Bronchial epithelial cell (primary cell): ENCODE measurements at regions not wholly inside any gene's neighbourhood (a gene's known extent, or its start where the extent isn't known, plus 50 kb on each side); places are given as distances from the start of the nearest gene placed in this dataset.

Source experiments
- DNase-seq: peaks from one replicate; pipeline ENCODE4 v3.0.0-alpha.2; 2010; ENCODE audit warnings: low read depth
- FAIRE-seq: peaks from 2 replicates; lab custom pipeline; 2011; peaks lifted over from hg19 to GRCh38; lab: Jason Lieb, UNC
- H3K27me3 ChIP-seq: 2 replicates; pipeline ENCODE4 v1.5.1; 2011; ENCODE audit warnings: low read length; ENCODE audit not compliant: control insufficient read depth, insufficient read depth
- H3K36me3 ChIP-seq: 2 replicates; pipeline ENCODE4 v1.5.1; 2011; ENCODE audit warnings: low read length; ENCODE audit not compliant: control insufficient read depth, insufficient read depth
- H3K4me3 ChIP-seq: 2 replicates; pipeline ENCODE4 v1.5.1; 2011; ENCODE audit warnings: mild to moderate bottlenecking, low read depth, low read length, control low read depth
- TF ChIP-seq, protein P1 (sequence below): IDR thresholded peaks from 2 replicates; pipeline ENCODE4 v1.5.1; 2011; ENCODE audit warnings: mild to moderate bottlenecking, moderate library complexity, low read length, control low read depth, inconsistent platforms; ENCODE audit not compliant: insufficient read depth, severe bottlenecking

DNA sequence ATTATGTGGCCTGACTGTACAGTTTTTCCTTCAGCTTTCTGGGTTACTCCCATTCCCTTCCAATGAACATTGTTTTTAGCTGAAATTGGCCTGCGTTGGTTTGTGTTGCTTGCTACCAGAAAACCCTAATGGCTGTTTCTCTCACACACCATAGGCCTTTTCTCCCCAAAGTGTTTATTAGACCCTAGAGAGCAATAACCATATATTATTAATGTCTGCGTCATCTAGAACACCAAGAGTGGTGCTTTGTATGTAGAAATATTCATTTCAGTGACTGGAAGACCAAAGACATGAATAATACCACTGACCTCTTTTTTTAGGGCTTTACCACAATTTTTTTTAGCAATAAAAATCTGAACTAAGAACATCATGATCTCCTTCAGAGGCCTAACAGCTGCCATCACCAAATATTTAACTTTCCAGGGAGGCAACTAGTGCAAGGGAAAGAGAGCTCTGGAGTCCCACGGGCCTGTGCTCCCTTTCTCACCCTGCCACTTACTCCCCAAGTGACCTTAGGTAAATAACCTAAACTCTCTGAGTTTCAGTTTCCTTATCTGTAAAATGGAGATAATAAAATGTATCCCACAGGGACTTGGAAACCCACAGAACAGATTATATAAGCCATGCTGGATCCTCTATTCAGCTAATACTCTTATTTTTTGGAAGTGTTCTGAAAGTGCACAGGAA lies 201.9 kb upstream of the ISL1 start:
- no peaks in the 10 kb centered on the region for H3K36me3 ChIP-seq
- TF ChIP-seq, protein P1, sequence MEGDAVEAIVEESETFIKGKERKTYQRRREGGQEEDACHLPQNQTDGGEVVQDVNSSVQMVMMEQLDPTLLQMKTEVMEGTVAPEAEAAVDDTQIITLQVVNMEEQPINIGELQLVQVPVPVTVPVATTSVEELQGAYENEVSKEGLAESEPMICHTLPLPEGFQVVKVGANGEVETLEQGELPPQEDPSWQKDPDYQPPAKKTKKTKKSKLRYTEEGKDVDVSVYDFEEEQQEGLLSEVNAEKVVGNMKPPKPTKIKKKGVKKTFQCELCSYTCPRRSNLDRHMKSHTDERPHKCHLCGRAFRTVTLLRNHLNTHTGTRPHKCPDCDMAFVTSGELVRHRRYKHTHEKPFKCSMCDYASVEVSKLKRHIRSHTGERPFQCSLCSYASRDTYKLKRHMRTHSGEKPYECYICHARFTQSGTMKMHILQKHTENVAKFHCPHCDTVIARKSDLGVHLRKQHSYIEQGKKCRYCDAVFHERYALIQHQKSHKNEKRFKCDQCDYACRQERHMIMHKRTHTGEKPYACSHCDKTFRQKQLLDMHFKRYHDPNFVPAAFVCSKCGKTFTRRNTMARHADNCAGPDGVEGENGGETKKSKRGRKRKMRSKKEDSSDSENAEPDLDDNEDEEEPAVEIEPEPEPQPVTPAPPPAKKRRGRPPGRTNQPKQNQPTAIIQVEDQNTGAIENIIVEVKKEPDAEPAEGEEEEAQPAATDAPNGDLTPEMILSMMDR = no peak
- FAIRE-seq (no peak), DNase-seq (no peak)
- no peak overlapping the region for H3K4me3 ChIP-seq
- H3K27me3 ChIP-seq = no peaks in the 10 kb centered on the region

DNA sequence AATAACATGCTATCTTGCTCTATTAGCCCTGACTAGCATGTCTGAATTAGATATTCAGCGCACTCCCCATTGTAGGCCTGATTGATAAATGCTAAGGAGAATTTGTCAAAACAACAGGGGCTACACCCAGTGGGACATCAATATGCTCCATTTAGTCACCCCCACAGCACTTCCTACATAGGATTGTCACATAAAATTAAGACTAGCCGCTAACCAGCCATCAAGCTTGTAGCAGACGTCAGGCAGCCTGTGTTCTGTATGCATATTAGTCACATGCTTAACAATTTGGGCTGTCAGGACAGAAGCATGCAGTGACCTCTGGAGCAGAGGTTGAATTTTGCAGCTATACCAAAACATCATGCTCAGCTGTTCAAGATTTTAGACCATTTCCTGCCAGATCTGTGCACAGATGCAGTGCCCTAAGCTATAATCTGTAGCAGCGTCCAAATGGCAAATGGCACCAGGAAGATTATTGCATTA lies 197.4 kb upstream of the ISL1 start:
- TF ChIP-seq, protein P1 = no peak
- Histone ChIP-seq H3K36me3 (no peaks in the 10 kb centered on the region), H3K4me3 (no peak overlapping the region), H3K27me3 (no peaks in the 10 kb centered on the region)
- DNase-seq (no peak), FAIRE-seq (no peak)

DNA sequence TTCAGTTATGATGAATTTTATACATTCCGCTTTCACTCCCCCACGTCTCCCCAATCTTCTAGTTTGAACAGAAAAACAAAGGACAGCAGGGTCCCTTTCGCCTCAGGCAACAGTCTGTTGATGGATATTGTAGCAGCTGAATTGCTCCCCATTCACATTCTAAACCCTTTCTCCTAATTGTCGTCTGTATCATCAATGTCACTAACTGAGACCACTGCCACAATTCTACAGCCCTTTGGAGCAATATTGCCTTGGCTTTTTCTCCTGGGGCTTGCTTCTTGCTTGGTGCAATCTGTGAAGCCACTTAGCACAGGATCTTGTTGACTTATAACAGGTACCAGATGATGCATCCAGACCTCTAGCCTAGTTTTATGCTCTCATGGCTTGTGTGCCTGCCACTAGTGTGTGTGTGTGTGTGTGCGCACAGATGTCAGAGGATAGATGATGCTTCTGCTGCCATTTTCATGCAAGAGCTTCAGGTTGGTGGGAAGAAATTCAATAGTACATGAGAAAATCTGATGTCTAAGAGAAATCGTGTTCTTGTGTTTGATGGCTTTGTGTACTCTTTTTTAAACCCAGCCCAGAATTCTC lies 195.2 kb upstream of the ISL1 start:
- DNase-seq (no peak), FAIRE-seq (no peak)
- Histone ChIP-seq H3K36me3 (no peaks in the 10 kb centered on the region), H3K4me3 (no peak overlapping the region), H3K27me3 (no peaks in the 10 kb centered on the region)
- TF ChIP-seq, protein P1 = no peak

DNA sequence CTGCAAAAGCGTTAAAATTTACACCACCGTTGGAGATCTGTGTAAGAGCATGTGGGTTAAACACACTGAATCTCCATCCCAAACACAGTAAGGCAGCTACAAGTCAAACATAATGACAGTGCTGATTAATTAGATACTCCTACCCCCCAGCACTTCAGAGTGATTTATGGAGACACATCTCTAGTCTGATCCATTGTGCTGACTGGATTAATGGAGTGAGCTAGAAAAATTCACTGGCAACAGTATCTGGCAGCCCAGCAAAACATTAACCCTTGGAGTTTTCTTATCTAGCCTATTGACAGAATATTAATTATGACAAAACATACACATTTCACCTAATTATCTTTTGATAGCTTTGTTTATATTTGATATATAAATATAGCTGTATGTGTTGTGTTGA lies 188.6 kb upstream of the ISL1 start:
- DNase-seq (no peak), FAIRE-seq (no peak)
- TF ChIP-seq, protein P1 = no peak
- Histone ChIP-seq H3K27me3 (no peaks in the 10 kb centered on the region), H3K4me3 (no peak overlapping the region), H3K36me3 (no peaks in the 10 kb centered on the region)

DNA sequence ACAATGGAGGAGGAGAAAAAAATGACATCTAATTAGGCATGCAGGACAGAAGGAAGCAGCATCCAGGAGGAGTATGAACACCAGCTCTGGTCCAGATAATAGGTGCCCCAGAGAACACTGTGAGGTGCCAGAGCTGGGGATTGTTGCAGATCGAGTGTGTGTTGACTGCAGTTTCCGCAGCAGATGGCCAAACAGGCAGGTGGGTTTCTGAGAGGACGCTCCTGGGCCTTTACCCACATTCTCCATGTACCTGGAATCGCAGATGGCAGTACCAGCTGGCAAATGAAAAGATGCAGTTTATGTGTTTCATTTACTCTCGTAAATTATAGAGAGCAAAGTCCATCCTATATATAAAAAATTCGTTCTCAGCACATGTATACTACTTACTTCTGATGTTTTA lies 182.2 kb upstream of the ISL1 start:
- Histone ChIP-seq H3K27me3 (no peaks in the 10 kb centered on the region), H3K36me3 (no peaks in the 10 kb centered on the region), H3K4me3 (no peak overlapping the region)
- DNase-seq (no peak), FAIRE-seq (no peak)
- TF ChIP-seq, protein P1 = no peak

DNA sequence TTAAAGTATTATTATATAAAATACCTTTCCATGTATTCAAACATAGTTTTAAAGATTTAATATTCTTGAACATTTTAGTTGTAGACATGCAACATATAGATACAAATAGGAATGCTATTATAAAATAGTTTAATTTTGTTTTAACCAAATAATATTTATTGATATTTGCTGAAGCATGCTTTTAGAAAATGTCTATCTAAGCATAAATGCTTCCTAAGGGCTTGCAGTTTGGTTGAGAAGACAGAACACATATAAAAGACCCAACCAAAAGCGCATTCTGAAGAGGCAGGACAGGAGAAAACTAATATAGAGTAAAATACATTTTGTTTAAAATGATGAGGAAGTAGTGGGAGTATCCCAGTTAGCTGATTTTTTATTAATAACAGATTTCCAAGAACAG lies 181.5 kb upstream of the ISL1 start:
- Histone ChIP-seq H3K36me3 (no peaks in the 10 kb centered on the region), H3K27me3 (no peaks in the 10 kb centered on the region), H3K4me3 (no peak overlapping the region)
- DNase-seq (no peak), FAIRE-seq (no peak)
- TF ChIP-seq, protein P1 = no peak
